Loucy (cell line): ENCODE measurements at regions not wholly inside any gene's neighbourhood (a gene's known extent, or its start where the extent isn't known, plus 50 kb on each side); places are given as distances from the start of the nearest gene placed in this dataset.

ENCODE experiments used
- H2AFZ ChIP-seq: fragments of 200-600 bp; sonication (generic); 2 replicates; pipeline ENCODE4 v1.6.0; 2016; ENCODE audit warnings: antibody characterized with exemption, mild to moderate bottlenecking, low read length, moderate library complexity
- H3F3A ChIP-seq: fragments of 200-600 bp; 2 replicates; pipeline ENCODE4 v1.6.0; 2016; ENCODE audit warnings: antibody characterized with exemption, low read depth, mild to moderate bottlenecking
- H3K27me3 ChIP-seq: fragments of 200-600 bp; sonication (generic); 2 replicates; pipeline ENCODE4 v1.6.1; 2014; ENCODE audit warnings: low read length, mild to moderate bottlenecking; ENCODE audit not compliant: insufficient read depth, poor library complexity, severe bottlenecking
- H3K36me3 ChIP-seq: fragments of 200-600 bp; sonication (generic); 2 replicates; pipeline ENCODE4 v1.6.1; 2016; ENCODE audit warnings: low read length; ENCODE audit not compliant: insufficient read depth
- H3K4me1 ChIP-seq: fragments of 200-600 bp; sonication (generic); 2 replicates; pipeline ENCODE4 v1.5.1; 2014; ENCODE audit warnings: low read length, mild to moderate bottlenecking; ENCODE audit not compliant: insufficient read depth, poor library complexity, severe bottlenecking
- H3K4me2 ChIP-seq: fragments of 200-600 bp; sonication (generic); 2 replicates; pipeline ENCODE4 v1.6.0; 2014; ENCODE audit warnings: antibody characterized with exemption, low read length, low read depth, mild to moderate bottlenecking; ENCODE audit not compliant: poor library complexity, severe bottlenecking
- H3K4me3 ChIP-seq: fragments of 200-600 bp; sonication (generic); 2 replicates; pipeline ENCODE4 v1.5.1; 2014; ENCODE audit warnings: low read length, mild to moderate bottlenecking, mixed read lengths; ENCODE audit not compliant: poor library complexity, severe bottlenecking
- H3K79me2 ChIP-seq: fragments of 200-600 bp; sonication (generic); 2 replicates; pipeline ENCODE4 v1.6.1; 2014; ENCODE audit warnings: low read length; ENCODE audit not compliant: insufficient read depth
- H3K9ac ChIP-seq: fragments of 200-600 bp; sonication (generic); 2 replicates; pipeline ENCODE4 v1.6.0; 2014; ENCODE audit warnings: mild to moderate bottlenecking, low read depth, low read length, moderate library complexity; ENCODE audit not compliant: poor library complexity, severe bottlenecking
- H3K9me2 ChIP-seq: fragments of 200-600 bp; sonication (generic); replicated peaks from 2 replicates; pipeline ENCODE4 v1.6.1; 2016; ENCODE audit warnings: low read depth, low read length, mixed read lengths
- H3K9me3 ChIP-seq: fragments of 200-600 bp; sonication (generic); 2 replicates; pipeline ENCODE4 v1.6.1; 2014; ENCODE audit warnings: mild to moderate bottlenecking, antibody characterized with exemption, low read length, low read depth; ENCODE audit not compliant: insufficient read depth
- H4K20me1 ChIP-seq: fragments of 200-600 bp; sonication (generic); 2 replicates; pipeline ENCODE4 v1.6.0; 2014; ENCODE audit warnings: antibody characterized with exemption, low read length, mild to moderate bottlenecking; ENCODE audit not compliant: insufficient read depth, poor library complexity, severe bottlenecking
- EZH2phosphoT487 ChIP-seq: fragments of 200-600 bp; IDR thresholded peaks from 2 replicates; pipeline ENCODE4 v1.6.1; 2018; ENCODE audit warnings: antibody characterized with exemption, mild to moderate bottlenecking, moderate library complexity, borderline replicate concordance
- TF ChIP-seq, protein P1 (sequence below): fragments of 200-600 bp; sonication (generic); conservative IDR thresholded peaks from 2 replicates; pipeline ENCODE4 v1.5.1; 2014; ENCODE audit warnings: mild to moderate bottlenecking, antibody characterized with exemption, low read length

DNA sequence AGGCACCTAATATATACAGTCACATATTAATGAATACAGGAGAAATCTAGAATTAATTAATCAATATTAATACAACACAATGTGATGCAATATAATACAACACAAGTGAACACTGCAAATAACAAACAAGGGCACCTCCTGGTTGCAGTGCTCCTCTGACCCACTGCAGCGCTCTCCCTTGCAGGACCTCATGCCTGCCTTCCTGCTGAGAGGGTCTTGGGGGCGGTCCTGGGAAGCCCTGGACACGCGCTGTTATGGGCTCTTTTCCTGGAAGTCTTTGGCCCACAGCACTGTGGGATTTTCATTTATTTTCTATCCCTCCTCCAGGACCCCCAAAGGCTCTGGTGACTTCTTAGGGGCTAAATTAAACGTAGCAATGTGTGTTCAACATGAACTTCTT lies 485.8 kb downstream of the IRX1 start:
- no peaks in the 10 kb centered on the region for H4K20me1 ChIP-seq
- H3K9me3 ChIP-seq = no peaks in the 10 kb centered on the region
- no peak overlapping the region for H3K4me2 ChIP-seq
- H3K4me1 ChIP-seq = peaks cover 41% of the 10 kb centered on the region
- TF ChIP-seq, protein P1, sequence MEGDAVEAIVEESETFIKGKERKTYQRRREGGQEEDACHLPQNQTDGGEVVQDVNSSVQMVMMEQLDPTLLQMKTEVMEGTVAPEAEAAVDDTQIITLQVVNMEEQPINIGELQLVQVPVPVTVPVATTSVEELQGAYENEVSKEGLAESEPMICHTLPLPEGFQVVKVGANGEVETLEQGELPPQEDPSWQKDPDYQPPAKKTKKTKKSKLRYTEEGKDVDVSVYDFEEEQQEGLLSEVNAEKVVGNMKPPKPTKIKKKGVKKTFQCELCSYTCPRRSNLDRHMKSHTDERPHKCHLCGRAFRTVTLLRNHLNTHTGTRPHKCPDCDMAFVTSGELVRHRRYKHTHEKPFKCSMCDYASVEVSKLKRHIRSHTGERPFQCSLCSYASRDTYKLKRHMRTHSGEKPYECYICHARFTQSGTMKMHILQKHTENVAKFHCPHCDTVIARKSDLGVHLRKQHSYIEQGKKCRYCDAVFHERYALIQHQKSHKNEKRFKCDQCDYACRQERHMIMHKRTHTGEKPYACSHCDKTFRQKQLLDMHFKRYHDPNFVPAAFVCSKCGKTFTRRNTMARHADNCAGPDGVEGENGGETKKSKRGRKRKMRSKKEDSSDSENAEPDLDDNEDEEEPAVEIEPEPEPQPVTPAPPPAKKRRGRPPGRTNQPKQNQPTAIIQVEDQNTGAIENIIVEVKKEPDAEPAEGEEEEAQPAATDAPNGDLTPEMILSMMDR = peak; percentile 30; the same call in 1 of the 2 replicates
- TF ChIP-seq EZH2phosphoT487 = no peak
- H3K79me2 ChIP-seq = no peaks in the 10 kb centered on the region
- H3K27me3 ChIP-seq = no peaks in the 10 kb centered on the region
- no peak overlapping the region for H3K4me3 ChIP-seq
- H3K9me2 ChIP-seq = no peaks in the 10 kb centered on the region
- H3F3A ChIP-seq = no peaks in the 10 kb centered on the region
- peak overlapping the region; percentile 4; the same call in 1 of the 2 replicates for H2AFZ ChIP-seq
- H3K9ac ChIP-seq = no peak overlapping the region
- H3K36me3 ChIP-seq = no peaks in the 10 kb centered on the region

DNA sequence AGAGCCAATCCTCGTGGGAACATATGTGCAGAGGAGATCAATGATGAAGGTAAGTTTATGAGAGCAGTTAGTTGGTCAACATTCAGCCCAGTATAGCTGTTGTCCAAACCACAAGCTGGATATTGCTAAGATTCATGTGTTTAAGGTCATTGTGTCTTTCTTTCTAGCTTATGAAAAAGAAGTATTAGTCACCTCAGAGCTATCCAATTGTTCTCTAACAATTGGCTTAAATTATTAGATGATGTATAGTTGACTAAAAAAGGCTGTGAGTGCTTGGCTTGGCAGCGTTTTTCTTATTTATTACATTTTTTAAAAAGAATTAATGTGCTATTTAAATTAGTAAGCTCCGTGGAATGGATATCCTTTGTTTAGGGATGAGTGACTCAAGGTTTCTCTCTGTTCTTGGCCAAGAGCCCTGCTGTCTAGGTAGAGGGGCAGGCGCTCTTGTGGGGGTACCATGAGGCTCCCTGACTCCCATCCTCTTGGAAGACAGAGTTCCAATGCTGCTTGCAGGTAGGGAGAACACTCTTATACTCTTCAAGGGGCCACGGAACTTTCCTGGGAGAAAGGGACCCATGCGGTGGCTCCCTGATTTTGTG lies 487.4 kb downstream of the IRX1 start:
- Histone ChIP-seq H3K9me3 (no peaks in the 10 kb centered on the region), H3K9ac (no peak overlapping the region), H3K27me3 (no peaks in the 10 kb centered on the region), H3K36me3 (no peaks in the 10 kb centered on the region), H3K4me1 (peaks cover 27% of the 10 kb centered on the region), H3F3A (no peaks in the 10 kb centered on the region), H2AFZ (no peak overlapping the region), H3K4me3 (no peak overlapping the region), H4K20me1 (no peaks in the 10 kb centered on the region), H3K9me2 (no peaks in the 10 kb centered on the region), H3K4me2 (no peak overlapping the region), H3K79me2 (no peaks in the 10 kb centered on the region)
- TF ChIP-seq, protein P1 = no peak
- no peak for TF ChIP-seq EZH2phosphoT487

GRCh38 chr5:4083591-4084337 lies 488.1 kb downstream of the IRX1 start:
- H3K9me2 ChIP-seq = no peaks in the 10 kb centered on the region

More at GRCh38 chr5:4083591-4084337, 488.1 kb downstream of the IRX1 start:
- Histone ChIP-seq H3K79me2 (no peaks in the 10 kb centered on the region), H2AFZ (no peak overlapping the region), H3K9me3 (no peaks in the 10 kb centered on the region), H3K4me1 (peaks cover 25% of the 10 kb centered on the region), H3F3A (no peaks in the 10 kb centered on the region), H3K27me3 (no peaks in the 10 kb centered on the region), H3K36me3 (no peaks in the 10 kb centered on the region), H3K9ac (no peak overlapping the region), H3K4me2 (no peak overlapping the region), H4K20me1 (no peaks in the 10 kb centered on the region), H3K4me3 (no peak overlapping the region)
- TF ChIP-seq EZH2phosphoT487 = no peak
- TF ChIP-seq, protein P1 = no peak
